T47D (cell line): ENCODE measurements at regions not wholly inside any gene's neighbourhood (a gene's known extent, or its start where the extent isn't known, plus 50 kb on each side); places are given as distances from the start of the nearest gene placed in this dataset.

ENCODE experiments used
- DNase-seq, 2 experiments: peaks; one replicate each; pipeline versions ENCODE4 v3.0.0 to v3.0.0-alpha.2; 2011 to 2012; ENCODE audit warnings: low read depth in 1 of 2, low spot score in 1 of 2
- JUND ChIP-seq: IDR thresholded peaks from 2 replicates; pipeline ENCODE4 v1.6.1; 2012; ENCODE audit warnings: low read depth
- in situ Hi-C: cut with HindIII; loops from 2 replicates; pipeline ENCODE4 v1.10.0; 2016; ENCODE audit warnings: low sequenced_read_pairs, low pct_unique_long_range_greater_than_20kb

- in situ Hi-C loops: no loop called here
- peak in 1 of 2 experiments; percentile 87 for DNase-seq
- peak; percentile 80 for TF ChIP-seq JUND
Measured at GRCh38 chr10:8128511-8128910, 74.0 kb downstream of the GATA3 start.

- TF ChIP-seq JUND: no peak
- in situ Hi-C loops: no loop called here
Measured at GRCh38 chr10:8129438-8129837, 75.0 kb downstream of the GATA3 start.

GRCh38 chr10:8130973-8131911, 76.8 kb downstream of the GATA3 start:
- DNase-seq: no peak

More at GRCh38 chr10:8129438-8129837, 75.0 kb downstream of the GATA3 start:
- no peak for DNase-seq

GRCh38 chr10:8133146-8133545, 78.7 kb downstream of the GATA3 start:
- DNase-seq: no peak
- TF ChIP-seq JUND: no peak
- in situ Hi-C loops: no loop called here

More at GRCh38 chr10:8130973-8131911, 76.8 kb downstream of the GATA3 start:
- no peak for TF ChIP-seq JUND
- in situ Hi-C loops: no loop called here

GRCh38 chr10:8136736-8137135, 82.2 kb downstream of the GATA3 start:
- no peak for TF ChIP-seq JUND
- in situ Hi-C loops: no loop called here
- no peak for DNase-seq

GRCh38 chr10:8137272-8137681, 82.8 kb downstream of the GATA3 start:
- in situ Hi-C loops: no loop called here
- DNase-seq: no peak
- no peak for TF ChIP-seq JUND

- no peak for TF ChIP-seq JUND
- DNase-seq: no peak
- in situ Hi-C loops: no loop called here
Measured at GRCh38 chr10:8137726-8138125, 83.2 kb downstream of the GATA3 start.

- no peak for TF ChIP-seq JUND
- in situ Hi-C loops: no loop called here
- no peak for DNase-seq
Measured at GRCh38 chr10:8138471-8138870, 84.0 kb downstream of the GATA3 start.

GRCh38 chr10:8144496-8144895, 90.0 kb downstream of the GATA3 start:
- DNase-seq: no peak
- in situ Hi-C loops: no loop called here
- no peak for TF ChIP-seq JUND

GRCh38 chr10:8146650-8147049, 92.2 kb downstream of the GATA3 start:
- DNase-seq: no peak
- TF ChIP-seq JUND: no peak
- in situ Hi-C loops: no loop called here

- no peak for TF ChIP-seq JUND
- in situ Hi-C loops: no loop called here
- DNase-seq: no peak
Measured at GRCh38 chr10:8149991-8150390, 95.5 kb downstream of the GATA3 start.

GRCh38 chr10:8150401-8150905, 96.0 kb downstream of the GATA3 start:
- TF ChIP-seq JUND: no peak
- DNase-seq: no peak
- in situ Hi-C loops: no loop called here

- DNase-seq: no peak
- in situ Hi-C loops: no loop called here
Measured at GRCh38 chr10:8151086-8151485, 96.6 kb downstream of the GATA3 start.

More at GRCh38 chr10:8151086-8151485, 96.6 kb downstream of the GATA3 start:
- TF ChIP-seq JUND: no peak
